ENCODE measurements at regions not wholly inside any gene's neighbourhood (a gene's known extent, or its start where the extent isn't known, plus 50 kb on each side); places are given as distances from the start of the nearest gene placed in this dataset.
"Not testable (repeated sequence)": the region's sequence is repeated elsewhere in the genome, so short reads cannot be mapped to it uniquely, and the experiment has no call there.

- no peak for DNase-seq
Observed at GRCh38 chr3:135559802-135560201, 405.7 kb upstream of the PPP2R3A start.

GRCh38 chr3:135560847-135561246 is 404.7 kb upstream of the PPP2R3A start:
- no peak for DNase-seq

- no peak for DNase-seq
Observed at GRCh38 chr3:135564696-135565095, 400.8 kb upstream of the PPP2R3A start.

- no peak for DNase-seq
Observed at GRCh38 chr3:135565546-135565945, 400.0 kb upstream of the PPP2R3A start.

- DNase-seq, result no peak
Observed at GRCh38 chr3:135567223-135567622, 398.3 kb upstream of the PPP2R3A start.

GRCh38 chr3:135576751-135577150 is 388.8 kb upstream of the PPP2R3A start:
- DNase-seq, result no peak

- no peak for DNase-seq
Observed at GRCh38 chr3:135581806-135582205, 383.7 kb upstream of the PPP2R3A start.

GRCh38 chr3:135582800-135583199 is 382.7 kb upstream of the PPP2R3A start:
- no peak for DNase-seq

- no peak for DNase-seq
Observed at GRCh38 chr3:135596563-135596962, 369.0 kb upstream of the PPP2R3A start.

- no peak for DNase-seq
Observed at GRCh38 chr3:135597855-135598254, 367.7 kb upstream of the PPP2R3A start.

- no peak for DNase-seq
Observed at GRCh38 chr3:135598597-135598996, 366.9 kb upstream of the PPP2R3A start.

GRCh38 chr3:135604512-135604911 is 361.0 kb upstream of the PPP2R3A start:
- DNase-seq, result not testable (repeated sequence)

GRCh38 chr3:135618123-135618522 is 347.4 kb upstream of the PPP2R3A start:
- no peak for DNase-seq

- DNase-seq, result no peak
Observed at GRCh38 chr3:135621184-135621920, 344.2 kb upstream of the PPP2R3A start.

GRCh38 chr3:135622215-135622614 is 343.3 kb upstream of the PPP2R3A start:
- no peak for DNase-seq

- DNase-seq, result no peak
Observed at GRCh38 chr3:135622656-135623055, 342.9 kb upstream of the PPP2R3A start.

- no peak for DNase-seq
Observed at GRCh38 chr3:135623558-135623957, 342.0 kb upstream of the PPP2R3A start.

- DNase-seq, result no peak
Observed at GRCh38 chr3:135627057-135627456, 338.5 kb upstream of the PPP2R3A start.

GRCh38 chr3:135629701-135630408 is 335.7 kb upstream of the PPP2R3A start:
- no peak for DNase-seq

- no peak for DNase-seq
Observed at GRCh38 chr3:135632556-135633065, 332.9 kb upstream of the PPP2R3A start.

GRCh38 chr3:135633078-135633477 is 332.4 kb upstream of the PPP2R3A start:
- DNase-seq, result no peak

- DNase-seq, result no peak
Observed at GRCh38 chr3:135636596-135636995, 328.9 kb upstream of the PPP2R3A start.

GRCh38 chr3:135637013-135637412 is 328.5 kb upstream of the PPP2R3A start:
- no peak for DNase-seq

GRCh38 chr3:135641761-135642160 is 323.8 kb upstream of the PPP2R3A start:
- DNase-seq, result no peak
